ENCODE measurements at regions not wholly inside any gene's neighbourhood (a gene's known extent, or its start where the extent isn't known, plus 50 kb on each side); places are given as distances from the start of the nearest gene placed in this dataset.

GRCh38 chr11:70486731-70487130, 88.4 kb downstream of the CTTN start:
- no peak for DNase-seq

GRCh38 chr11:70487160-70487559, 88.8 kb downstream of the CTTN start:
- DNase-seq: no peak

GRCh38 chr11:70487756-70488155, 89.4 kb downstream of the CTTN start:
- DNase-seq: no peak

- DNase-seq: no peak
These were observed 89.9 kb downstream of the CTTN start for GRCh38 chr11:70488171-70488703.

GRCh38 chr11:70489276-70489675, 90.9 kb downstream of the CTTN start:
- DNase-seq: no peak

GRCh38 chr11:70490208-70490607, 91.9 kb downstream of the CTTN start:
- no peak for DNase-seq

- DNase-seq: no peak
These were observed 92.6 kb downstream of the CTTN start for GRCh38 chr11:70490723-70491558.

GRCh38 chr11:70491696-70492472, 93.6 kb downstream of the CTTN start:
- no peak for DNase-seq

- DNase-seq: no peak
These were observed 94.8 kb downstream of the CTTN start for GRCh38 chr11:70493089-70493474.

GRCh38 chr11:70493891-70494290, 95.6 kb downstream of the CTTN start:
- DNase-seq: no peak

GRCh38 chr11:70494559-70495350, 96.4 kb downstream of the CTTN start:
- DNase-seq: no peak

- no peak for DNase-seq
These were observed 97.3 kb downstream of the CTTN start for GRCh38 chr11:70495351-70496310.

GRCh38 chr11:70496591-70497535, 98.5 kb downstream of the CTTN start:
- DNase-seq: no peak

- DNase-seq: no peak
These were observed 99.3 kb downstream of the CTTN start for GRCh38 chr11:70497536-70498075.

GRCh38 chr11:70498171-70498571, 99.8 kb downstream of the CTTN start:
- no peak for DNase-seq

- DNase-seq: no peak
These were observed 100.9 kb downstream of the CTTN start for GRCh38 chr11:70498976-70499801.

- DNase-seq: no peak
These were observed 101.9 kb downstream of the CTTN start for GRCh38 chr11:70500076-70500847.

- no peak for DNase-seq
These were observed 102.9 kb downstream of the CTTN start for GRCh38 chr11:70501051-70501901.
